ENCODE measurements at regions not wholly inside any gene's neighbourhood (a gene's known extent, or its start where the extent isn't known, plus 50 kb on each side); places are given as distances from the start of the nearest gene placed in this dataset.
A peak's percentile ranks its signal among the peaks of the same experiment; 100 is the strongest.

DNA sequence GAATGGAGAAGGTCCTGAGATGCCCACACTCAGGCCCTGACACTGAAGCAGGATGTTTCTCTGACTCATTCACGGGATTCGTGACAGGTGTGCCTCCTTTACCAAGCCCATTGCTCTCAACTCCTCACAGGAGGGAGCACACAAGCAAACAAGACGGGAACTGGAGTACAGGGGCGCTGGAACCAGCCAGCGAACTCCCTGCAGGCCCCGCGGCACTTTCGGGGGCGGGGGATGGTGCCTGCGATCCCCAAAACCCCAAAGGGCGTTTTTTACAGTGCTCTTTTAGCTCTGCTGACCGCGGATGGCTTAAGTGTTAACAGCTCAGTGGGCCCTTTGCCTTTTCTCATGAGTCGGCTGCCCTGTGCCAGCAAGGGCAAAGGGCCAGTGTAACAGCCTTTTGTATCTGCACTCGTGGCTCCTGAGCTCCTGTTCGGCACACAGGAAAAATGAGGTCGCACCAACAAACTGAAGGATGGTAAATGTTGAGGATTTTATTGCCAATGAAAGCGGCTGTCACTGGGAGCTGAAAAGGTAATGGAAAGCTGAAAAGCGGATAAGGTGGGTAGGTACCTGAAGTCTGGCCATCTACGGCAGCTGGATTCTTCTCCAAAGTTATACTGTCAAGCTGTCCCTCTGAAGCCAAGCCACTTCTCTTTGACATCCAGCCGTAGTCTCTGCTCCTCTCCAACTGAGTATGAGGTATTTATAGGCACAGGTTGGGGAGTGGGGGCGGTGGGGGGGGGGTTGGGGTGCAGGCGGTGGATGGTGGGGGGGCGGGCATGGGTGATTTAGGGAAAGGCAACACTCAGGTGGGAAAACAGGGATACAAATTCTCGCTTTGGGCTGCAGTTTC is 65.0 kb upstream of the TRPC4 start:
- no peak for DNase-seq (ENCODE audit: low read depth, low spot score)

DNA sequence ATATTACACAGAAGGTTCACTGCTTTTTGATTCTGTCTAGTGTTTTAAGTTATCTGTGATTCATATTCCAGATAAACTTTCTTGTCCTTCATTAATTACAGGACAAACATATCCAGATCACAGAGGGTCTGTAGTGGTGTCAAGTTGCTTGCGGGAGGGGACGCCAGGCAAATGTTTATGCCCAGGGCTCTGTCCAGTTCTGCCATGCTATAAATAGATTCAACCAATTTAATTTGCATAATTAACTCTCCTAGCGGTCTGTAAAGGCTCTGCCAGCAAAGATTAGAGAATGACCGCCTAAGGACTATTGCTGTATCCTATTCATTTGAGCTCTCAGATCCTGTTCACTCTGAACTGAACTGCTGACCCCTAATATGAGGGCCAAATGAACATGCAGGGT is 59.7 kb upstream of the TRPC4 start:
- DNase-seq (ENCODE audit: low read depth, low spot score), result peak; percentile 16

DNA sequence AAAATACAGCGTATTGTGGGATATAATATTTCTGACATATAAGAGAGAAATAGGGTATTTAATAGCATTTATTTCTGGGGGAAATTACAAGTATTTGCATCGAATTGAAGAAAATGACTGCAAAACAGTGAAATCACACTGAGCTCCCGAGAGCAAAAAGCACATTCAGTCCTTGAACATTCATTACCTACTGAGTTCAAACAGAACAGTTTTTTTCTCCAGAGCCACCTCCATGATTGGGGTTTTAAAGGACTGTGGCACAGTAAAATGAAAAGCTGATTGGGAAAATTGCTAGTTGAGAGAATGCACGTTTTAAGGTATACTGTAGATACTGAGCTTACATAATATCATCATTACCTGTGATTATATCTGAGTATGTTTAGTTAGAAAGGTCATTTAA is 58.0 kb upstream of the TRPC4 start:
- DNase-seq (ENCODE audit: low read depth, low spot score), result no peak

DNA sequence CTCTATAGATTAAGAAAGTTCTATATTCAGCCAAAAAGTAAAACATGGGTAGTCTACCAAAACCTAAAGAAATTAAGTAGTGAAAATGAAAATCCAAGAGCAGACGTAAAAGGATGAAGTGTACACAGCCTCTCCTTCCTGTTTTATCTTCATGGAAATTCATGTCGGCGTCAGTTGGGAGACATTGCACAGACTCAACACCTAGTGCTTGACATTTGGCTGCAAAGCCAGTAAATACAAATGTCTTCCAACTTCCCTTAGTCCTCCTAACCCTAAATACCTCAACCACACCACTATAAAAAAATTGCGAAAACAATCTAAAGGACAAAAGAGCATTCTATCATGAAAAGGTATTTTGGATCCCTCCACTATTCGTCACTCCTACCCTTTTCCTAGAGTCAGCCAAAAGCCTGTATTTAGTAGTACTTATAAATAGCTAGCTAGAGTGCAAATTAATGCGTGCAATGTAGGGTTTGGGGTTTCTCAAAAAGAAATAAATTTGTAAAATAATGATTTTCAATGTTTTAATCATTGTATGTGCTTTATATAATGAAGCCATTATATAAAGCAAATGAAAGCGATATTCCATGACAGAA is 56.4 kb upstream of the TRPC4 start:
- DNase-seq (ENCODE audit: low read depth, low spot score), result no peak

DNA sequence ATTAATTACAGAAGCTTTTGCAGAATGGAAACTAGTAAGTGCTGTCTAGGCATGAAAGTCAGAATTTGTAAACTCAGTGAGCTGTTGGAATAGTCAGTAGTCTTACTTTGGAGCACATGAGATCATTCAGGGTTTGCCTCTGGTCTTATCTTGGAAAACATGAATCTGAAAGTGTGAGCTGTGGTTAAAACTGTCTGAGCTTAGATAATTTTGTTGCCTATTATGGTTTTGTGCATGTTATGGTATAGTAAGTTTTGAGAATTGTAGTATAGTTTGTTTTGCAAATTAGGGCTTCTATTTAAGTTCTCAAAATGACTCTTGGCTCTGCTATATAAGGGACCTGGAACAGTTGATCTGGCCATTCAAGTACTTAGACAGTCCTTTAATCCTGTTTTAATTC is 53.7 kb upstream of the TRPC4 start:
- DNase-seq (ENCODE audit: low read depth, low spot score), result no peak

DNA sequence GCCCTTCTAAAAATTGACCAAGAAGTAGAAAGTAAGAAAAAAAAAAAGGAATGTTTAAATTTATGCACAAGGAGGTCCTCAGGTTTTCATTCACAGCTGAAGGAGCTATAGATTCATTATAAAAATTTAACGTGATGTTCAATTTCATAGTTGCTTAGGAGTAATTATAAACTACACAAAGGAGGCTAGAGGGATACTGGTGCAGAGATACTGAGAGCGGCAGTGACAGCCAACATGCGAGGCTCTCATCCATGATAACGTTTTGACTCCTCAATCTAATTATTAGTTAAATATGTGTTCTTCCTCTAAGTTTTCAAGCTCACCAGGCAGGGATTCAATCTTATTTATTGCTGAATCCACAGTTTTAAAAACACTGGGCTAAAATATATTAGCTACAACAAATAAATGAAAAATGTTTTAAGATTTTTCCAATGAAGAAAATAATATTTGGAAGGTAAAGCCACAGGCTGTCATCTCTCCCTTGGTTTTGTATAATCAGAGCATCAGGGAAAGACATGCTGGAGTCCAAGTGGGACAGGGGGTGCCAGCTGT is 49.8 kb upstream of the TRPC4 start:
- no peak for DNase-seq (ENCODE audit: low read depth, low spot score)
